Skeletal muscle cell (primary cell): ENCODE measurements at regions not wholly inside any gene's neighbourhood (a gene's known extent, or its start where the extent isn't known, plus 50 kb on each side); places are given as distances from the start of the nearest gene placed in this dataset.

Source experiments
- DNase-seq: peaks from one replicate; pipeline ENCODE4 v3.0.0-alpha.2; 2010; ENCODE audit warnings: low read depth
- H3K4me3 ChIP-seq: 2 replicates; pipeline ENCODE4 v1.5.1; 2011; ENCODE audit warnings: low read depth, mild to moderate bottlenecking, control low read depth, low read length, moderate library complexity

DNA sequence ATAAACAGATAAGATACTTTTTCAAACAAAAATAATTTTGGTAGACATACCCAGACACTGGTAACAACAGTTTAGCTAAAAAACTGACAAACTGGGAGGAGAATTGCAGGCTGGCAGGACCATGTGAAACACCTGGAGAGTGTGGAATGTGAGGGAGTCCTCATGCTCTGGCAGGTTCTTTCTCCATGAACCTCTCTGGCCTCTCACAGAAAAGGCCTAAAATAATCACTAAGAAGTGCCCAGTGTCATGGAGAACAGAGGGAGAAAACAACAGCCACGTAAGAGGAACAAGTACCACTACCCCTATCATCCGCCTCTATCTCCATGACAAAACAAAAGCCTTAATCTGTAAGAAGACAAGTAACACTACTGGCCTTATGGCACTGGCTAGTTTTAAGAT is 1227.5 kb upstream of the CDH9 start:
- no peak overlapping the region for H3K4me3 ChIP-seq
- DNase-seq = no peak

- no peak overlapping the region for H3K4me3 ChIP-seq
- DNase-seq = peak; percentile 72
Observed at GRCh38 chr5:28254846-28255245, 1216.5 kb upstream of the CDH9 start.

DNA sequence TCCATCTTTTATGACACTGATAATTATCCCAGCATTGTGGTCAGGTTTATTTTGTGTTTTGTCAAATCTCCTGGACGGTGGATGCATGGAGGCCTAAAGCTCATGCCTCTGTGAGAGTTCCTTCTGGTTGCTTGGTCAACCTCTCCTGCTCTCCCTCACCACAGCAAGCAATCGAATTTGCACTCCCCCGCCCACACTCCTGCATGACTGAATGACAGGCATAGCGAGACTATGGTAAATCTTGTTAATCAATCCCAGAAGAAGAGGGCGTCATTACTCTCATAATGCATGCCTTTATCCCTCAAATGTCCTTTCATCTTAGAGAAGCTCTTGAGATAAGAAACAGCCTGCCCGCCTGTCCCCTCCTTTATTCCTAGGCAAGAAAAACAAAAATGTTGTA is 1215.0 kb upstream of the CDH9 start:
- DNase-seq = no peak
- H3K4me3 ChIP-seq = no peak overlapping the region

DNA sequence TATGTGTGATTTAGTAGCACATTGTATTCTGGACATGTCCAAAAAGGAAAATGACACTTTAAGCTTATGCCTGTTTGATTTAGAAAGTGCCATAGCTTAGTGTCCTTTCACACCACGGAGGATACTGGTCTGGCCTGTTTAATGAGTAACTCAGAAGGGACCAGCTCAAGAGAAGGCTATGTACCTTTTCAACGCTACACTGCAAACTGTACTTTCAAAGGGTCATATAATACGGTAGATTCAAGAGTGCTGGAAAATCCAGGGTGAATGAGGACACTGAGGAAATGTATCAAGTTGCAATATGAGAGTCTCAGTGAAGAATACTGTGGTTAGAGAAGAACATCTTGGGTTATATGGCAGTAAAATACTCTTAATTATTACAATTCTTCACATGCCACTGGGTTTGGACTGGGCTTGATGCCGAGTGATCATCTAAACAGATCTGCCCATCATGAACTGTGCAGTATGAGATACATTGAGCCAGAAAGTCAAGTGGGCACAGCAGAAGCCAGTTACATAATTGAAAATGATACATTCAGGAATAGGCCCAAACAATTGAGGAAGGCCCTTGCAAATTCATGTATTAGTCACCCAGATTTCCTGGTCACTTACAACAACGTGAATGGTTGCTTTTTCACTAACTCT is 1211.5 kb upstream of the CDH9 start:
- no peak overlapping the region for H3K4me3 ChIP-seq
- no peak for DNase-seq

DNA sequence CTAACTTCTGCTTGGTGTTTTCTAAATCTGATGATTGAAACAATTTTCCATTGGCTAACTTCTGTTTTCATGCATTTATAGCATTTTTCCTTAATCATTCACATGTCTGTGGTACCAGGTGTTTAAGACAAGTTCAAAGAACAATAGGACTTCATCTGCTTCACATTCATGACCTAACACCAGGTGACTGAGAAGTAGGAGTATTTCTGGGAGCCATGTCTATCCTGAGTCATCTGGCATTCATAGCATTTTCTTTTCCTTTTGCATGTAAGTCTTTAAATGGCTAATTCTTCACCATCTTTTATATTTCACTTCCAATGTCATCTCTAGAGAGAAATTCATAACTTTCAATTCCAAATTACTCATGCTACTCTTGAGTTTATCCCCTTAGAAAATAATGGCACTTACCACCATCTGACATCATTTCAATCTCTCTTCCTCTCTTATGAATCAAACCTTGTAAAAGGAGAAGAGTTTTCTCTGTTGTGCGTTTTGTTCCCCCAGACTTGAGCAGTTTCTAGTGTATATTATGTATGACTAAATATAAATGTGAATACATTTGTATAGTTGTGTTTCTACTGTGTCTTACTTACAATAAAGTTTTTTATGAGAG is 1196.1 kb upstream of the CDH9 start:
- H3K4me3 ChIP-seq = no peak overlapping the region
- no peak for DNase-seq

DNA sequence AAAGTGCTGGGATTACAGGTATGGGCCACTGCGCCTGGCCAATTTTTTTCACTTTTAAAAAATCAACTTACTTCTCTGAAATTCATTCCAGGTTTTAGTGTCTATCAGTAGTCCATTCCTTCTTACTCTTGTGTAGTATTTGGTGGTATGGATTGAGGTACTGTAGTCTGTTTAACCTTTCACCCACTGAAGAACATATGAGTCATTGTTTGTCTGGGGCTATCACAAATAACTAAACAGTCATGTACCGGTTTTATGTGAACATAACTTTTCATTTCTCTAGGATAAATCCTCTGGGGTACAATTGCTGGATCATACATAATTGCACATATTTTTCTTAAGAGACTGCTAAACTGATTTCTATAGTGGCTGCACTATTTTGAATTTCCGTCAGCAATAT is 1188.0 kb upstream of the CDH9 start:
- no peak for DNase-seq
- no peak overlapping the region for H3K4me3 ChIP-seq

GRCh38 chr5:28219539-28219938 is 1181.2 kb upstream of the CDH9 start:
- no peak overlapping the region for H3K4me3 ChIP-seq
- no peak for DNase-seq

- DNase-seq = no peak
- H3K4me3 ChIP-seq = no peak overlapping the region
Observed at GRCh38 chr5:28217695-28218094, 1179.3 kb upstream of the CDH9 start.

DNA sequence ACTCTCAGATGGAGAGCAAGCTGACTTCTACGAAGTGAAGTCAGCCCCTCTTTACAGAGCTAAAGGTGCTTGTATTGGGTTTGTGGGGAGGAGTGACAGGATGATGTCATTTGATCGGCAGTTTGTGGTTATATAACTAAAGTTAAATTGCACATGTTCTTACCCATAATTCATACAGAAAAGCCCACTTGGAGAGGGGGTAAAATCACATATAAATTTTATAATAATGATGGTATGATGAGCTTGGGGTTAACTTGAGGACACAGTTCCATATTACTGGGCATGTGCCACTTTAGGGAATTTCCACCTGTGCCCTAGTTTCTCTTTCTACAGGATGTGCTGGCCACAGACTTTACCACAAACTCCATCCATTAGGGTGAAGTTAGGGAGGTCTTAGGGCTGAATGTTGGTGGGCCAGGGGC is 1178.6 kb upstream of the CDH9 start:
- DNase-seq = no peak

DNA sequence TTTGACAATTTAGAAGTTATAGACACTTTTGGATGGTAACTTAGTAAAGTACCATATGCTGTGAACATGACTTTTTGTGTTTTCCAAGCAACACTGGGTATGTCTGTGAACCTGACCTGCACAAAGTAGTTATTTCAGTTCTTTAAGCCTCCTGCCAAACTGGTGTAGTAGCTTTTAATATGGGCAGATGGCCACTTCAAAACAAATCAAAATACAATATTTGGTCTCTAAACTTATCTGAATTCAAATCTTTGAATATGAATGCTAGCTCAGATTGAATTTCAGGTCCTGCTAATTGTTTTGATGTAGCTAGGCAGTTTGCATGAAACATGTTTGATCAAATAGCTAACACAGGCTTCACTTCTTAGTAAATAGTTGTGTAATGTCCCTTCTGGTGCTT is 1176.7 kb upstream of the CDH9 start:
- H3K4me3 ChIP-seq = no peak overlapping the region

More for the DNA sequence above, 1178.6 kb upstream of the CDH9 start:
- no peak overlapping the region for H3K4me3 ChIP-seq

GRCh38 chr5:28214292-28214691 is 1175.9 kb upstream of the CDH9 start:
- no peak overlapping the region for H3K4me3 ChIP-seq
- no peak for DNase-seq

More for the DNA sequence above, 1176.7 kb upstream of the CDH9 start:
- no peak for DNase-seq

GRCh38 chr5:28208356-28208755 is 1170.0 kb upstream of the CDH9 start:
- DNase-seq = no peak
- no peak overlapping the region for H3K4me3 ChIP-seq

GRCh38 chr5:28190011-28190410 is 1151.6 kb upstream of the CDH9 start:
- no peak for DNase-seq

DNA sequence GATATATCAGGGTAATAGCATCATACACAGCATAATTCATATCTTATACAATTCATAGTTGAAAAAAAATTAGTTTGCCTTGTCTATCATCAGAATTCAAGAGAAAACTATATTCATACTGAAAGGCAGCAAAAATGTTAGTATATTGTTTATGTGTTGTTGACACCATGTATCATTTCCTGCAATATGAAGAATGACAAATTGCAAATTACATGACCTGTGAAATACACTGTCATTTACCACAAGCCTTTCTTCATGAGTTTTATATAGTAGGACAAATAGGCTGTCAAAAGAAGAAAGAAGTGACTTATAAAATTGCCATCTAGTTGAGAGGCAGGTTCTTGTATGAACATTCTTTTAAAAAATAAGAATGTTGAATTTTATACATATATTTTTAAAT is 1136.3 kb upstream of the CDH9 start:
- no peak for DNase-seq
- no peak overlapping the region for H3K4me3 ChIP-seq

More at GRCh38 chr5:28190011-28190410, 1151.6 kb upstream of the CDH9 start:
- H3K4me3 ChIP-seq = no peak overlapping the region

DNA sequence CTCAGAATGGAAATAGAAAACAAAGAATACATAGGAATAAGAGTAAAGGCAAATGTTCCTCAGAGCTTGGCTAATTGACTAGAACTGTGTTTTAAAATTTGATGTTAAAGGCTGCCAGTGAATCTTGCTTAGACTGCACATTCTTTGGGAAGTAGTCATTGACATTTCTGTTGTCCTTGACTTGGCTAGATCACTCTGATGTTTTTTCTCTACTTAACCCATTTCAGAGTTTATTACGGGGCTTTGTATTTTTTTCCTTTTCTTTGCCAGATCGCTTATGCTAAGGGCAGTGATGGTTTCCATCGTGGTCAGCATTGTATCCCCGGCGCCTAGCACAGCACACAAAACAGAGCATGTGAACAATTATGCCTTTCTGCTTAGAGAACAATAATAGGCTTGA is 1126.7 kb upstream of the CDH9 start:
- H3K4me3 ChIP-seq = no peak overlapping the region
- peak; percentile 16 for DNase-seq

- no peak overlapping the region for H3K4me3 ChIP-seq
- no peak for DNase-seq
Observed at GRCh38 chr5:28164568-28164967, 1126.2 kb upstream of the CDH9 start.

- DNase-seq = peak; percentile 35
- H3K4me3 ChIP-seq = no peak overlapping the region
Observed at GRCh38 chr5:28156981-28157380, 1118.6 kb upstream of the CDH9 start.

- no peak for DNase-seq
- H3K4me3 ChIP-seq = no peak overlapping the region
Observed at GRCh38 chr5:28143519-28143918, 1105.1 kb upstream of the CDH9 start.

GRCh38 chr5:28132151-28132550 is 1093.8 kb upstream of the CDH9 start:
- DNase-seq = no peak
- H3K4me3 ChIP-seq = no peak overlapping the region

GRCh38 chr5:28117691-28118090 is 1079.3 kb upstream of the CDH9 start:
- no peak for DNase-seq
- no peak overlapping the region for H3K4me3 ChIP-seq

DNA sequence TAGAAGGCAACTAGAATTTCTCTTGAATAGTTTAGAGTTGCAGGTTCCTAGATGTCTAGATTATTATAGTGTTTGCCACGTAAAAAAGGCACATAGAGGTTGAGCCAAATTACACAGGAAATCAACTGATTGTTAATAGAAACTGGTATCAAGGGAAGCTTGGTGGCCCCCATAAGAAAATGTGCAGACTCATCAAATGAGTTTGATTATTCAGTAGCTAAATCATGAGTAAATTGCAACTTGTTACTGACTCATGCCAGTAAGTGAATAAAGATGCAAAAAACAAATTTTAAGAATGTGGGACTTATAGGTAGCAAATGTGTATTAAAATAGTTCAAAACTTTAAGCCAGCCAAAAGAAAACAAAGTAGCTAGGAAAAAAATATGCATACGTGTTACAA is 1078.9 kb upstream of the CDH9 start:
- no peak for DNase-seq
- no peak overlapping the region for H3K4me3 ChIP-seq
